Tibial nerve (tissue), 4 donors: ENCODE measurements at regions not wholly inside any gene's neighbourhood (a gene's known extent, or its start where the extent isn't known, plus 50 kb on each side); places are given as distances from the start of the nearest gene placed in this dataset.
"Not testable (repeated sequence)": the region's sequence is repeated elsewhere in the genome, so short reads cannot be mapped to it uniquely, and the experiment has no call there.

ENCODE experiments used
- DNase-seq, 2 donors: peaks; one replicate each; pipeline ENCODE4 v3.0.0-alpha.2; 2019; ENCODE audit warnings: low spot score in 2 of 2
- H3K27ac ChIP-seq, 4 donors: fragments of 200-600 bp; sonication (generic) in 3 of 4; one replicate each; pipeline ENCODE4 v1.5.1; 2017 to 2019; ENCODE audit warnings: mild to moderate bottlenecking in 1 of 4
- H3K27me3 ChIP-seq, 2 donors: fragments of 200-600 bp; sonication (generic) in 1 of 2; one replicate each; pipeline versions ENCODE4 v1.5.1 to v1.6.0; 2017 to 2019
- H3K36me3 ChIP-seq, 3 donors: fragments of 200-600 bp; sonication (generic); one replicate each; pipeline ENCODE4 v1.5.1; 2018 to 2019
- H3K4me1 ChIP-seq, 4 donors: fragments of 200-600 bp; sonication (generic) in 3 of 4; one replicate each; pipeline ENCODE4 v1.5.1; 2017 to 2019
- H3K4me3 ChIP-seq, 4 donors: fragments of 200-600 bp; sonication (generic) in 3 of 4; one replicate each; pipeline ENCODE4 v1.5.1; 2017 to 2019; ENCODE audit warnings: mild to moderate bottlenecking in 1 of 4, moderate library complexity in 1 of 4
- H3K9me3 ChIP-seq, 4 donors: fragments of 200-600 bp; sonication (generic) in 3 of 4; one replicate each; pipeline ENCODE4 v1.5.1; 2017 to 2019
- EP300 ChIP-seq, 2 donors: sonication (generic); formaldehyde crosslinking; IDR thresholded peaks; one replicate each; pipeline ENCODE4 v1.6.1; 2017; ENCODE audit warnings: antibody characterized with exemption in 2 of 2, mild to moderate bottlenecking in 1 of 2
- POLR2A ChIP-seq, 2 donors: fragments of 450-650 bp; IDR thresholded peaks; one replicate each; pipeline ENCODE4 v1.6.1; 2017; ENCODE audit warnings: antibody characterized with exemption in 2 of 2, mild to moderate bottlenecking in 2 of 2, moderate library complexity in 2 of 2
- WGBS, 2 donors: methylation state at CpG; one replicate each; pipeline ENCODE4 v1.1.5; 2018; 5-methylcytosine and 5-hydroxymethylcytosine counted together
- TF ChIP-seq, protein P1 (sequence below), 5 experiments: fragments of 200-600 bp in 3 of 5; fragments of 450-650 bp in 2 of 5; sonication (generic) in 3 of 5; IDR thresholded peaks; one replicate each; pipeline ENCODE4 v1.5.1; 2016 to 2019; ENCODE audit warnings: antibody characterized with exemption in 5 of 5, mild to moderate bottlenecking in 3 of 5, moderate library complexity in 2 of 5

DNA sequence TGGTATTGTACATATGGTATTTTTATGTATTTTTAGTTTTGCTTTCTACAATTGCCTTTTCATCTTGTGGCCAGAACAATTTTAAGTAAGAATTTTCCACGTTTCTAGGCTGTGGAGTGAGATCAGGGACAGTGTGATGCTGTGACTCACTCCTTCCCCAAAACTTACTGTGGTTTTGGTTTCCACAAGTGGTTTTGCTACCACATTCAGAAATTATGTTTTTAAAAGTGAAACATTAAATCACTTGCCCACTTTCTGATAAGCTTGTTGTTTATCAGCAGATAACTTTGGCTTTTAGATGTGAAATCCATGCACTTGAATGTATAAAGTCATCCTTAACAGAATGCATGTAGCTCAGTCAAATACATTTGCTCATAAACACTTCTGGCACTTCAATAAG lies 192.2 kb upstream of the THRB start:
- no peak for DNase-seq
- H3K36me3 ChIP-seq = no peaks in the 10 kb centered on the region
- no peak overlapping the region for H3K4me3 ChIP-seq
- peaks cover 0 to 9% (median 0%) of the 10 kb centered on the region in 4 donors for H3K4me1 ChIP-seq
- TF ChIP-seq, protein P1, sequence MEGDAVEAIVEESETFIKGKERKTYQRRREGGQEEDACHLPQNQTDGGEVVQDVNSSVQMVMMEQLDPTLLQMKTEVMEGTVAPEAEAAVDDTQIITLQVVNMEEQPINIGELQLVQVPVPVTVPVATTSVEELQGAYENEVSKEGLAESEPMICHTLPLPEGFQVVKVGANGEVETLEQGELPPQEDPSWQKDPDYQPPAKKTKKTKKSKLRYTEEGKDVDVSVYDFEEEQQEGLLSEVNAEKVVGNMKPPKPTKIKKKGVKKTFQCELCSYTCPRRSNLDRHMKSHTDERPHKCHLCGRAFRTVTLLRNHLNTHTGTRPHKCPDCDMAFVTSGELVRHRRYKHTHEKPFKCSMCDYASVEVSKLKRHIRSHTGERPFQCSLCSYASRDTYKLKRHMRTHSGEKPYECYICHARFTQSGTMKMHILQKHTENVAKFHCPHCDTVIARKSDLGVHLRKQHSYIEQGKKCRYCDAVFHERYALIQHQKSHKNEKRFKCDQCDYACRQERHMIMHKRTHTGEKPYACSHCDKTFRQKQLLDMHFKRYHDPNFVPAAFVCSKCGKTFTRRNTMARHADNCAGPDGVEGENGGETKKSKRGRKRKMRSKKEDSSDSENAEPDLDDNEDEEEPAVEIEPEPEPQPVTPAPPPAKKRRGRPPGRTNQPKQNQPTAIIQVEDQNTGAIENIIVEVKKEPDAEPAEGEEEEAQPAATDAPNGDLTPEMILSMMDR (IDR thresholded peaks at IDR 0.05) = no peak
- no peak overlapping the region for H3K27ac ChIP-seq
- no peaks in the 10 kb centered on the region for H3K27me3 ChIP-seq
- no peaks in the 10 kb centered on the region for H3K9me3 ChIP-seq
- WGBS, 2 donors = 13 to 26% methylated on average over 1 of the region's 1 CpG

DNA sequence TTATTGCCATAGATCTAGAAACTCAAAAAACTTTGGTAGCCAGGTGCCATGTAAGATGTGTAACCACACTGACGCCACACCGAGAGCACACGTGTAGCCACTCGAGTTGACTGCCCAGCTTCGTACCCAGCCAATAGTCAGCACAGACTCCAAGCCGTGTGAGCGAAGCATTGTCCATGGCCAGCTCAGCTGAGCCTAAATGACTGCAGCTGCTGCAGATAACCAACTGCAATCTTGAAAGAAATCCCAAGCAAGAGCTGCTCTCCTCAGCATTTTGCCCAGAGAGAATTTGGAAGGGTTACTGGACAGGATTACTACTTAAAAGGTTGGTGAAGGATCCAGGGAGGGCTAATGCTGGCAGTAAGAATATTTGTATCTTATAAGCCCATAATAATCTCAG lies 193.0 kb upstream of the THRB start:
- Histone ChIP-seq H3K36me3 (no peaks in the 10 kb centered on the region), H3K27ac (no peak overlapping the region), H3K4me1 (peaks cover 0 to 9% (median 0%) of the 10 kb centered on the region in 4 donors), H3K27me3 (no peaks in the 10 kb centered on the region), H3K4me3 (no peak overlapping the region), H3K9me3 (no peaks in the 10 kb centered on the region)
- TF ChIP-seq, protein P1 (IDR thresholded peaks at IDR 0.05) = no peak
- TF ChIP-seq EP300 (IDR thresholded peaks at IDR 0.05) = no peak
- TF ChIP-seq POLR2A (IDR thresholded peaks at IDR 0.05) = no peak
- WGBS, 2 donors = 90 to 95% methylated on average over 7 of the region's 7 CpGs
- no peak for DNase-seq

DNA sequence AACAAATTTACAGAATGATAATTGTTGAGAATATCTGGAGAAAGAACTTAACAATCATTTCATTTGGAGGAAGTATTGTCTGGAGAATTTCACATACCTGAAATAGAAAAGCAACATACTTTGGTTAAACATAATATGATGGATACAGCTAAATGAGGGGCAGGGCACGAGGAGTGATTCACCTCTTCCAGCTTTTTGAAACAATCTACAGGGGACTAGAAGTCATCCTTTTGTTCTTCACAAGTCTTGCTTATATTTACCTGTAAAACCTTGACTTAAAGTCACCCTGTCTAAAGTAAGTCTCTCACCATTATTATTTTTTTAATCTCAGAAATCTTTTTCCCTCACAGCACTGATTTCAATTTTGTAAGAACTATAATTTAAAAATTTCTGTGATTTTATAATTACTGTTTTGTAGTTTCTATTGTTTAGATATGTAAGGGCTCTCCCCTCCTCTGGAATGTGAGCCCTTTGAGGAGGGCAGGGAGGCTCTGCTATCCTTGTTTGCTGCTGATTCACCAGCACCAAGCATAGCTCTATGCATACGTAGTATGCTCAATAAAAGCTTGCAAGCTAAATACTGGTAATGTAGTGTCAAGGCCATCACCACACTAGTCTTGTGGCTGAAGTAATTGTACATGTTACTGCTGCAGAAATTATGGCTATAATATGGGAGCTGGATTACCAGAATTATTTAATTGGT lies 193.9 kb upstream of the THRB start:
- H3K9me3 ChIP-seq = no peaks in the 10 kb centered on the region
- no peaks in the 10 kb centered on the region for H3K36me3 ChIP-seq
- no peak overlapping the region for H3K4me3 ChIP-seq
- 61 to 68% methylated on average over 2 of the region's 2 CpGs for WGBS, 2 donors
- no peak overlapping the region for H3K27ac ChIP-seq
- H3K27me3 ChIP-seq = no peaks in the 10 kb centered on the region
- TF ChIP-seq, protein P1 (IDR thresholded peaks at IDR 0.05) = no peak
- TF ChIP-seq EP300 (IDR thresholded peaks at IDR 0.05) (no peak), POLR2A (IDR thresholded peaks at IDR 0.05) (no peak)
- H3K4me1 ChIP-seq = peaks cover 0 to 7% (median 0%) of the 10 kb centered on the region in 4 donors
- no peak for DNase-seq

DNA sequence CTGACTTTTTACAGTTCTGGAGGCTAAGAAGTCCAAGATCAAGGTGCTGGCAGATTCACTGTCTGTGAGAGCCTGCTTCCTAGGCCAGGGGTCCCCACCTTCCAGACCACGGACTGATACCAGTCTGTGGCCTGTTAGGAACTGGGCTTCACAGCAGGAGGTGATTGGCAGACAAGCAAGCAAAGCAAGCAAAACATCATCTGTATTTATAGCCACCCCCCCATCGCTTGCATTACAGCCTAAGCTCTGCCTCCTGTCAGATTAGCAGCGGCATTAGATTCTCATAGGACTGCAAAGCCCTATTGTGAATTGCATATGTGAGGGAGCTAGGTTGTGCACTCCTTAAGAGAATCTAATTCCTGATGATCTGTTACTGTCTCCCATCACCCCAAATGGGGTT lies 194.7 kb upstream of the THRB start:
- no peak overlapping the region for H3K4me3 ChIP-seq
- WGBS, 2 donors = 91 to 95% methylated on average over 3 of the region's 3 CpGs
- no peak overlapping the region for H3K27ac ChIP-seq

DNA sequence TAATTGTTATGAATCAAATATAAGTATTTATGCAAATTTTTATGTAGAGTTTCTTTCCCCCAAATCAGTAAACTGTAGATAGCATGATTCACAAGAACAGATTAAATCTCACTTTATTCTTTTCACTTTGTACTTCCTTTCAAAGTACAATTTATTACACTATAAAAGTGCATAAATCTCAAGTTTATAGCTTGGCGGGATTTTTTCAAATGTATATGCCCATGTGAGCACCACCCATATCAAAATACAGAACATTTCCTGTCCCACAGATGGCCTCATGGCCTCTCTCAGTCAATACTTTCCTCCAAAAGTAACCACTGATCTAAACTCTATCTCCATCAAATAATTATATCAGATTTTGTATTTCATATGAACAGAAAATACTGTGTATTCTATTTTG lies 196.1 kb upstream of the THRB start:
- no peak overlapping the region for H3K27ac ChIP-seq
- DNase-seq = no peak
- TF ChIP-seq, protein P1 (IDR thresholded peaks at IDR 0.05) = no peak
- TF ChIP-seq POLR2A (IDR thresholded peaks at IDR 0.05) (no peak), EP300 (IDR thresholded peaks at IDR 0.05) (no peak)
- H3K4me3 ChIP-seq = no peak overlapping the region
- no peaks in the 10 kb centered on the region for H3K27me3 ChIP-seq
- 83 to 84% methylated on average over 1 of the region's 1 CpG for WGBS, 2 donors
- peaks cover 0 to 6% (median 0%) of the 10 kb centered on the region in 4 donors for H3K4me1 ChIP-seq
- no peaks in the 10 kb centered on the region for H3K36me3 ChIP-seq
- no peaks in the 10 kb centered on the region for H3K9me3 ChIP-seq

More for the DNA sequence above, 194.7 kb upstream of the THRB start:
- H3K4me1 ChIP-seq = peaks cover 0 to 6% (median 0%) of the 10 kb centered on the region in 4 donors
- TF ChIP-seq, protein P1 (IDR thresholded peaks at IDR 0.05) = no peak
- TF ChIP-seq EP300 (IDR thresholded peaks at IDR 0.05) (no peak), POLR2A (IDR thresholded peaks at IDR 0.05) (no peak)
- no peak for DNase-seq
- H3K9me3 ChIP-seq = no peaks in the 10 kb centered on the region
- no peaks in the 10 kb centered on the region for H3K36me3 ChIP-seq
- H3K27me3 ChIP-seq = no peaks in the 10 kb centered on the region

DNA sequence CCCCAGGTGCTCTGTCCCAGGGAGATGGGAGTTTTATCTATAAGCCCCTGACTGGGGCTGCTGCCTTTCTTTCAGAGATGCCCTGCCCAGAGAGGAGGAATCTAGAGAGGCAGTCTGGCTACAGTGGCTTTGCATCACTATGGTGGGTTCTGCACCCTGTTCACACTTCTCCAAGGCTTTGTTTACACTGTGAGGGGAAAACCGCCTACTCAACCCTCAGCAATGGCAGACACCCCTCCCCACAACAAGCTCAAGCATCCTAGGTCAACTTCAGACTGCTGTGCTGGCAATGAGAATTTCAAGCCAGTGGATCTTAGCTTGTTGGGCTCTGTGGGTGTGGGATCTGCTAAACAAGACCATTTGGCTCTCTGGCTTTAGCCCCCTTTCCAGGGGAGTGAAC lies 204.4 kb upstream of the THRB start:
- not testable (repeated sequence) for H3K4me3 ChIP-seq, H3K27ac ChIP-seq, DNase-seq, H3K9me3 ChIP-seq, H3K36me3 ChIP-seq, H3K27me3 ChIP-seq, H3K4me1 ChIP-seq
- 92 to 100% methylated on average over 1 of the region's 1 CpG for WGBS, 2 donors
